Neuronal stem cell (in vitro differentiated cells): ENCODE measurements at regions not wholly inside any gene's neighbourhood (a gene's known extent, or its start where the extent isn't known, plus 50 kb on each side); places are given as distances from the start of the nearest gene placed in this dataset.

Experiments
- DNase-seq: peaks from one replicate; pipeline ENCODE4 v3.0.0-alpha.2; 2013; ENCODE audit warnings: low spot score
- H2AFZ ChIP-seq: one replicate; pipeline ENCODE4 v1.6.1; 2013; ENCODE audit warnings: mild to moderate bottlenecking, low read length, inconsistent platforms
- H2AK5ac ChIP-seq: 2 replicates; pipeline ENCODE4 v1.6.1; 2013; ENCODE audit warnings: low read depth, mild to moderate bottlenecking, inconsistent platforms, low read length, moderate library complexity, mixed read lengths
- H2BK120ac ChIP-seq: 2 replicates; pipeline ENCODE4 v1.6.1; 2013; ENCODE audit warnings: low read depth, mild to moderate bottlenecking, inconsistent platforms, low read length, moderate library complexity, mixed read lengths
- H2BK12ac ChIP-seq: one replicate; pipeline ENCODE4 v1.6.1; 2013; ENCODE audit warnings: low read length, inconsistent platforms
- H2BK15ac ChIP-seq: 2 replicates; pipeline ENCODE4 v1.6.1; 2013; ENCODE audit warnings: mild to moderate bottlenecking, low read length, inconsistent platforms, mixed read lengths
- H2BK5ac ChIP-seq: one replicate; pipeline ENCODE4 v1.6.1; 2013; ENCODE audit warnings: inconsistent platforms, mild to moderate bottlenecking, low read length, moderate library complexity
- H3K14ac ChIP-seq: one replicate; pipeline ENCODE4 v1.6.1; 2013; ENCODE audit warnings: low read length, inconsistent platforms
- H3K18ac ChIP-seq: 2 replicates; pipeline ENCODE4 v1.6.1; 2013; ENCODE audit warnings: low read length, inconsistent platforms
- H3K23ac ChIP-seq: 2 replicates; pipeline ENCODE4 v1.6.1; 2013; ENCODE audit warnings: low read depth, mild to moderate bottlenecking, mixed read lengths, low read length, inconsistent platforms; ENCODE audit not compliant: poor library complexity
- H3K27ac ChIP-seq: replicated peaks from 3 replicates; pipeline ENCODE4 v1.5.1; 2013; ENCODE audit warnings: low read length, inconsistent platforms
- H3K27me3 ChIP-seq, 3 experiments: 2 replicates each; pipeline ENCODE4 v1.6.1; 2013; ENCODE audit warnings: low read length in 3 of 3, mild to moderate bottlenecking in 2 of 3, inconsistent platforms in 1 of 3, low read depth in 1 of 3, mixed read lengths in 1 of 3, moderate library complexity in 1 of 3; ENCODE audit not compliant: control insufficient read depth in 3 of 3, insufficient read depth in 3 of 3
- H3K36me3 ChIP-seq, 2 donors: replicated peaks in 1 of 2; 2 replicates each; pipeline ENCODE4 v1.6.1; 2013; ENCODE audit warnings: low read length in 2 of 2; ENCODE audit not compliant: control insufficient read depth in 2 of 2, insufficient read depth in 2 of 2
- H3K4ac ChIP-seq: 2 replicates; pipeline ENCODE4 v1.6.1; 2013; ENCODE audit warnings: inconsistent platforms, mild to moderate bottlenecking, low read length, moderate library complexity
- H3K4me1 ChIP-seq, 2 donors: 1 replicate in 1 of 2; 2 replicates in 1 of 2; pipeline ENCODE4 v1.6.1; 2013; ENCODE audit warnings: low read length in 2 of 2, low read depth in 1 of 2; ENCODE audit not compliant: control insufficient read depth in 2 of 2, insufficient read depth in 1 of 2
- H3K4me2 ChIP-seq: one replicate; pipeline ENCODE4 v1.6.1; 2013; ENCODE audit warnings: mild to moderate bottlenecking, low read length, inconsistent platforms; ENCODE audit not compliant: insufficient read depth, poor library complexity, severe bottlenecking
- H3K4me3 ChIP-seq, 2 donors: 2 replicates each; pipeline ENCODE4 v1.5.1; 2013; ENCODE audit warnings: low read length in 2 of 2, mild to moderate bottlenecking in 2 of 2, inconsistent platforms in 1 of 2, moderate library complexity in 1 of 2
- H3K79me1 ChIP-seq: one replicate; pipeline ENCODE4 v1.6.1; 2013; ENCODE audit warnings: low read depth, mild to moderate bottlenecking, inconsistent platforms, low read length, moderate library complexity
- H3K9ac ChIP-seq: one replicate; pipeline ENCODE4 v1.6.1; 2013; ENCODE audit warnings: mild to moderate bottlenecking, low read depth, low read length, inconsistent platforms; ENCODE audit not compliant: poor library complexity
- H3K9me3 ChIP-seq, 2 donors: replicated peaks in 1 of 2; 2 replicates each; pipeline versions ENCODE3 to v1.6.1; 2013; ENCODE audit warnings: low read length in 2 of 2, mild to moderate bottlenecking in 2 of 2, inconsistent platforms in 1 of 2, low read depth in 1 of 2, mixed read lengths in 1 of 2, moderate library complexity in 1 of 2; ENCODE audit not compliant: control insufficient read depth in 2 of 2, insufficient read depth in 1 of 2
- H4K8ac ChIP-seq: one replicate; pipeline ENCODE4 v1.6.1; 2013; ENCODE audit warnings: low read depth, mild to moderate bottlenecking, inconsistent platforms, low read length, moderate library complexity
- H4K91ac ChIP-seq: one replicate; pipeline ENCODE4 v1.6.1; 2013; ENCODE audit warnings: low read length, low read depth, mild to moderate bottlenecking, inconsistent platforms; ENCODE audit not compliant: poor library complexity
- WGBS, 2 donors: extraction: QIAGEN DNeasy Blood & Tissue Kit; methylation state at CpG; one replicate each; pipeline ENCODE4 v1.1.7; 2013; ENCODE audit warnings: missing lambda C conversion rate in 2 of 2, mixed read lengths in 1 of 2; ENCODE audit not compliant: insufficient read length in 2 of 2, insufficient replicate concordance in 1 of 2; ENCODE audit errors: extremely low coverage in 2 of 2; 5-methylcytosine and 5-hydroxymethylcytosine counted together

GRCh38 chr1:2932671-2933350 lies 88.5 kb upstream of the ACTRT2 start:
- H4K91ac ChIP-seq: no peak overlapping the region
- H2BK12ac ChIP-seq: no peak overlapping the region
- no peak overlapping the region for H2BK5ac ChIP-seq
- WGBS, 2 donors: no CpG with 5 or more reads among the region's 29 CpGs
- H3K27me3 ChIP-seq: peaks cover 0 to 75% (median 0%) of the 10 kb centered on the region in 3 experiments
- H3K14ac ChIP-seq: peak overlapping the region; percentile 87
- H3K4me2 ChIP-seq: no peak overlapping the region
- peaks cover 0 to under 1% of the 10 kb centered on the region in 2 donors for H3K36me3 ChIP-seq
- no peaks in the 10 kb centered on the region for H3K79me1 ChIP-seq
- H3K9ac ChIP-seq: no peak overlapping the region
- no peak overlapping the region for H3K4me3 ChIP-seq
- no peak overlapping the region for H3K4ac ChIP-seq
- peak overlapping the region; percentile 81 for H2BK15ac ChIP-seq
- H3K23ac ChIP-seq: peak overlapping the region; percentile 86
- no peak for DNase-seq
- no peak overlapping the region for H3K27ac ChIP-seq
- H4K8ac ChIP-seq: no peak overlapping the region
- peaks cover 0 to 3% of the 10 kb centered on the region in 2 donors for H3K9me3 ChIP-seq
- peak overlapping the region; percentile 84 for H3K18ac ChIP-seq
- no peak overlapping the region for H2BK120ac ChIP-seq
- H2AFZ ChIP-seq: no peak overlapping the region
- H3K4me1 ChIP-seq: no peaks in the 10 kb centered on the region
- peak overlapping the region; percentile 61 for H2AK5ac ChIP-seq

GRCh38 chr1:2933431-2934155 lies 87.7 kb upstream of the ACTRT2 start:
- no peak overlapping the region for H3K4ac ChIP-seq
- no peak overlapping the region for H4K91ac ChIP-seq
- H2BK5ac ChIP-seq: no peak overlapping the region
- DNase-seq: no peak
- no peak overlapping the region for H3K14ac ChIP-seq
- H3K27me3 ChIP-seq: peaks cover 0 to 67% (median 0%) of the 10 kb centered on the region in 3 experiments
- H3K18ac ChIP-seq: no peak overlapping the region
- H3K79me1 ChIP-seq: peaks cover 2% of the 10 kb centered on the region
- peaks cover 0 to 3% of the 10 kb centered on the region in 2 donors for H3K36me3 ChIP-seq
- H2BK15ac ChIP-seq: no peak overlapping the region
- peaks cover 0 to 9% of the 10 kb centered on the region in 2 donors for H3K9me3 ChIP-seq
- peak overlapping the region; percentile 35 for H2AK5ac ChIP-seq
- H2AFZ ChIP-seq: no peak overlapping the region
- H3K4me2 ChIP-seq: no peak overlapping the region
- no peak overlapping the region for H3K27ac ChIP-seq
- no CpG with 5 or more reads among the region's 28 CpGs for WGBS, 2 donors
- H3K9ac ChIP-seq: no peak overlapping the region
- H2BK120ac ChIP-seq: no peak overlapping the region
- H3K23ac ChIP-seq: no peak overlapping the region
- H4K8ac ChIP-seq: no peak overlapping the region
- H3K4me3 ChIP-seq: no peak overlapping the region
- H3K4me1 ChIP-seq: peaks cover 0 to 2% of the 10 kb centered on the region in 2 donors
- no peak overlapping the region for H2BK12ac ChIP-seq

- Histone ChIP-seq H4K91ac (no peak overlapping the region), H3K27ac (no peak overlapping the region), H3K14ac (no peak overlapping the region), H2AK5ac (no peak overlapping the region), H2BK120ac (no peak overlapping the region), H4K8ac (no peak overlapping the region), H3K79me1 (peaks cover 2% of the 10 kb centered on the region), H3K9ac (no peak overlapping the region), H3K18ac (peak overlapping the region; percentile 49), H2BK12ac (no peak overlapping the region), H3K4me3 (no peak overlapping the region), H3K27me3 (peaks cover 0 to 61% (median 0%) of the 10 kb centered on the region in 3 experiments), H2AFZ (no peak overlapping the region), H3K23ac (no peak overlapping the region), H3K4ac (no peak overlapping the region), H3K36me3 (peaks cover 0 to 3% of the 10 kb centered on the region in 2 donors), H2BK5ac (no peak overlapping the region), H2BK15ac (no peak overlapping the region), H3K4me1 (peaks cover 0 to 2% of the 10 kb centered on the region in 2 donors), H3K4me2 (no peak overlapping the region), H3K9me3 (peaks cover 0 to 9% of the 10 kb centered on the region in 2 donors)
- DNase-seq: no peak
- no CpG with 5 or more reads among the region's 20 CpGs for WGBS, 2 donors
These were observed 87.1 kb upstream of the ACTRT2 start for GRCh38 chr1:2934156-2934540.

- H4K91ac ChIP-seq: no peak overlapping the region
- no peak overlapping the region for H2BK120ac ChIP-seq
- peaks cover 0 to 2% of the 10 kb centered on the region in 2 donors for H3K4me1 ChIP-seq
- H3K4me2 ChIP-seq: no peak overlapping the region
- H3K9me3 ChIP-seq: peaks cover 0 to 10% of the 10 kb centered on the region in 2 donors
- no peak overlapping the region for H3K18ac ChIP-seq
- no peak overlapping the region for H2BK15ac ChIP-seq
- H2AK5ac ChIP-seq: no peak overlapping the region
- no peak overlapping the region for H3K27ac ChIP-seq
- peaks cover 2% of the 10 kb centered on the region for H3K79me1 ChIP-seq
- peaks cover 0 to 56% (median 0%) of the 10 kb centered on the region in 3 experiments for H3K27me3 ChIP-seq
- peaks cover 0 to 3% of the 10 kb centered on the region in 2 donors for H3K36me3 ChIP-seq
- no peak overlapping the region for H3K14ac ChIP-seq
- no peak overlapping the region for H3K4ac ChIP-seq
- no peak overlapping the region for H3K4me3 ChIP-seq
- DNase-seq: no peak
- no peak overlapping the region for H2BK12ac ChIP-seq
- no peak overlapping the region for H3K23ac ChIP-seq
- H2BK5ac ChIP-seq: no peak overlapping the region
- H2AFZ ChIP-seq: no peak overlapping the region
- H4K8ac ChIP-seq: no peak overlapping the region
- no CpG with 5 or more reads among the region's 16 CpGs for WGBS, 2 donors
- H3K9ac ChIP-seq: no peak overlapping the region
These were observed 86.6 kb upstream of the ACTRT2 start for GRCh38 chr1:2934642-2935081.
